ENCODE measurements at regions not wholly inside any gene's neighbourhood (a gene's known extent, or its start where the extent isn't known, plus 50 kb on each side); places are given as distances from the start of the nearest gene placed in this dataset.

DNA sequence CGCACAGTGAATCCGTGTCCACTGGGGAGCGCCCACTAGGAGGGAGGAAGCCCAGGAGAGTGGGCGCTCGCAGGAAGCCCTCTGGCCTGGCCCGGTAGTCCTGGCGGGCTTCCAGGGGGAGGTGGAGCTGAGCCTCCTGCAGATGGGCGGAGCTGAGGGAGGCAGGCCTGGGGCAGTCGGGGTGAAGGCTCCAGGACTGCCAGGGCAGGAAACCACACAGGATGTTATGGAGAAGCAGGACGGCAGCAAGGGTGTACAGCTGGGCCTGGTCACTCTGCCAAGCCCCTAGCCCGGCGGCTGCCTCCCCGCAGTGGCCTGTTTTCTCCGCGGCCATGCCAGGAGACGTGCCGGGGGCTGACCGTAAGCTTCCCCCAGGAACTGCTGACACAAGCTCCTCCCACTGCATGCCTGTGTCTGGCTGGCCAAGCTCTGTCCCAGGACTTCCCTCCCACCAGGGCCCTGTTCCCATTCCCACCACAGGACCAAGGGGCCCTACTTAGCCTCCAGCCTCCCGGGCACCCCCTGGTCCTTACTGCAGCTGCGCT lies 143.4 kb upstream of the C14orf180 start:
- TF ChIP-seq, protein P1, sequence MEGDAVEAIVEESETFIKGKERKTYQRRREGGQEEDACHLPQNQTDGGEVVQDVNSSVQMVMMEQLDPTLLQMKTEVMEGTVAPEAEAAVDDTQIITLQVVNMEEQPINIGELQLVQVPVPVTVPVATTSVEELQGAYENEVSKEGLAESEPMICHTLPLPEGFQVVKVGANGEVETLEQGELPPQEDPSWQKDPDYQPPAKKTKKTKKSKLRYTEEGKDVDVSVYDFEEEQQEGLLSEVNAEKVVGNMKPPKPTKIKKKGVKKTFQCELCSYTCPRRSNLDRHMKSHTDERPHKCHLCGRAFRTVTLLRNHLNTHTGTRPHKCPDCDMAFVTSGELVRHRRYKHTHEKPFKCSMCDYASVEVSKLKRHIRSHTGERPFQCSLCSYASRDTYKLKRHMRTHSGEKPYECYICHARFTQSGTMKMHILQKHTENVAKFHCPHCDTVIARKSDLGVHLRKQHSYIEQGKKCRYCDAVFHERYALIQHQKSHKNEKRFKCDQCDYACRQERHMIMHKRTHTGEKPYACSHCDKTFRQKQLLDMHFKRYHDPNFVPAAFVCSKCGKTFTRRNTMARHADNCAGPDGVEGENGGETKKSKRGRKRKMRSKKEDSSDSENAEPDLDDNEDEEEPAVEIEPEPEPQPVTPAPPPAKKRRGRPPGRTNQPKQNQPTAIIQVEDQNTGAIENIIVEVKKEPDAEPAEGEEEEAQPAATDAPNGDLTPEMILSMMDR (conservative IDR thresholded peaks at IDR 0.05), result no peak
- no peak for TF ChIP-seq EZH2 (IDR thresholded peaks at IDR 0.05; ENCODE audit: low read depth)
